ENCODE measurements at regions not wholly inside any gene's neighbourhood (a gene's known extent, or its start where the extent isn't known, plus 50 kb on each side); places are given as distances from the start of the nearest gene placed in this dataset.

GRCh38 chr2:11097038-11097720 is 58.1 kb upstream of the SLC66A3 start:
- Mint-ChIP-seq H3K36me3 (ENCODE audit: insufficient read depth) (no peaks in the 10 kb centered on the region), H3K27me3 (no peaks in the 10 kb centered on the region), H3K4me3 (no peak overlapping the region), H3K4me1 (no peaks in the 10 kb centered on the region), H3K27ac (ENCODE audit: low read depth) (no peak overlapping the region), H3K9me3 (no peaks in the 10 kb centered on the region)
- DNase-seq (ENCODE audit: low spot score in 2 of 2) (no peak), ATAC-seq (replicated peaks; ENCODE audit: extremely low read depth, poor library complexity, severe bottlenecking) (no peak)

- ATAC-seq (replicated peaks; ENCODE audit: extremely low read depth, poor library complexity, severe bottlenecking) = no peak
- Mint-ChIP-seq H3K36me3 (ENCODE audit: insufficient read depth) (no peaks in the 10 kb centered on the region), H3K9me3 (no peaks in the 10 kb centered on the region), H3K4me3 (no peak overlapping the region), H3K27ac (ENCODE audit: low read depth) (no peak overlapping the region), H3K4me1 (peaks cover under 1% of the 10 kb centered on the region), H3K27me3 (no peaks in the 10 kb centered on the region)
- no peak for DNase-seq (ENCODE audit: low spot score in 2 of 2)
These were observed 57.3 kb upstream of the SLC66A3 start for GRCh38 chr2:11097854-11098387.

- H3K4me3 Mint-ChIP-seq = no peak overlapping the region
- H3K4me1 Mint-ChIP-seq = peaks cover 15% of the 10 kb centered on the region
- H3K27ac Mint-ChIP-seq (ENCODE audit: low read depth) = no peak overlapping the region
- H3K27me3 Mint-ChIP-seq = no peaks in the 10 kb centered on the region
- H3K9me3 Mint-ChIP-seq = no peaks in the 10 kb centered on the region
- H3K36me3 Mint-ChIP-seq (ENCODE audit: insufficient read depth) = peaks cover 6% of the 10 kb centered on the region
- DNase-seq (ENCODE audit: low spot score in 2 of 2) = no peak
- no peak for ATAC-seq (replicated peaks; ENCODE audit: extremely low read depth, poor library complexity, severe bottlenecking)
These were observed 55.9 kb upstream of the SLC66A3 start for GRCh38 chr2:11099122-11100065.

GRCh38 chr2:11100130-11100529 is 55.1 kb upstream of the SLC66A3 start:
- no peaks in the 10 kb centered on the region for H3K27me3 Mint-ChIP-seq
- H3K4me3 Mint-ChIP-seq = no peak overlapping the region
- no peaks in the 10 kb centered on the region for H3K9me3 Mint-ChIP-seq
- no peak overlapping the region for H3K27ac Mint-ChIP-seq (ENCODE audit: low read depth)
- peaks cover 6% of the 10 kb centered on the region for H3K36me3 Mint-ChIP-seq (ENCODE audit: insufficient read depth)
- DNase-seq (ENCODE audit: low spot score in 2 of 2) = no peak
- H3K4me1 Mint-ChIP-seq = peaks cover 19% of the 10 kb centered on the region
- no peak for ATAC-seq (replicated peaks; ENCODE audit: extremely low read depth, poor library complexity, severe bottlenecking)

- ATAC-seq (replicated peaks; ENCODE audit: extremely low read depth, poor library complexity, severe bottlenecking) = no peak
- Mint-ChIP-seq H3K27me3 (no peaks in the 10 kb centered on the region), H3K9me3 (no peaks in the 10 kb centered on the region), H3K36me3 (ENCODE audit: insufficient read depth) (peaks cover 6% of the 10 kb centered on the region), H3K4me3 (no peak overlapping the region), H3K4me1 (peaks cover 24% of the 10 kb centered on the region), H3K27ac (ENCODE audit: low read depth) (no peak overlapping the region)
- DNase-seq (ENCODE audit: low spot score in 2 of 2) = no peak
These were observed 54.3 kb upstream of the SLC66A3 start for GRCh38 chr2:11100976-11101375.

- Mint-ChIP-seq H3K27ac (ENCODE audit: low read depth) (no peak overlapping the region), H3K27me3 (no peaks in the 10 kb centered on the region), H3K4me3 (no peak overlapping the region), H3K36me3 (ENCODE audit: insufficient read depth) (peaks cover 6% of the 10 kb centered on the region), H3K4me1 (peaks cover 25% of the 10 kb centered on the region), H3K9me3 (no peaks in the 10 kb centered on the region)
- ATAC-seq (replicated peaks; ENCODE audit: extremely low read depth, poor library complexity, severe bottlenecking) = no peak
- no peak for DNase-seq (ENCODE audit: low spot score in 2 of 2)
These were observed 53.8 kb upstream of the SLC66A3 start for GRCh38 chr2:11101430-11101829.

- Mint-ChIP-seq H3K27ac (ENCODE audit: low read depth) (no peak overlapping the region), H3K4me1 (peaks cover 25% of the 10 kb centered on the region), H3K4me3 (no peak overlapping the region), H3K9me3 (no peaks in the 10 kb centered on the region), H3K36me3 (ENCODE audit: insufficient read depth) (peaks cover 6% of the 10 kb centered on the region), H3K27me3 (no peaks in the 10 kb centered on the region)
- DNase-seq (ENCODE audit: low spot score in 2 of 2) = no peak
- ATAC-seq (replicated peaks; ENCODE audit: extremely low read depth, poor library complexity, severe bottlenecking) = no peak
These were observed 52.8 kb upstream of the SLC66A3 start for GRCh38 chr2:11102466-11102865.

GRCh38 chr2:11102956-11103860 is 52.1 kb upstream of the SLC66A3 start:
- Mint-ChIP-seq H3K27ac (ENCODE audit: low read depth) (peak overlapping the region; percentile 86), H3K27me3 (no peaks in the 10 kb centered on the region), H3K4me3 (peak overlapping the region; percentile 69), H3K4me1 (peaks cover 25% of the 10 kb centered on the region), H3K9me3 (no peaks in the 10 kb centered on the region), H3K36me3 (ENCODE audit: insufficient read depth) (peaks cover 6% of the 10 kb centered on the region)
- ATAC-seq (replicated peaks; ENCODE audit: extremely low read depth, poor library complexity, severe bottlenecking) (peak; percentile 17), DNase-seq (ENCODE audit: low spot score in 2 of 2) (no peak)

GRCh38 chr2:11103984-11104793 is 51.1 kb upstream of the SLC66A3 start:
- H3K36me3 Mint-ChIP-seq (ENCODE audit: insufficient read depth) = peaks cover 6% of the 10 kb centered on the region
- ATAC-seq (replicated peaks; ENCODE audit: extremely low read depth, poor library complexity, severe bottlenecking) = peak; percentile 61
- peak in 1 of 2 donors; percentile 40 for DNase-seq (ENCODE audit: low spot score in 2 of 2)
- H3K4me1 Mint-ChIP-seq = peaks cover 25% of the 10 kb centered on the region
- peak overlapping the region; percentile 69 for H3K4me3 Mint-ChIP-seq
- H3K9me3 Mint-ChIP-seq = no peaks in the 10 kb centered on the region
- H3K27ac Mint-ChIP-seq (ENCODE audit: low read depth) = peak overlapping the region; percentile 86
- H3K27me3 Mint-ChIP-seq = no peaks in the 10 kb centered on the region

GRCh38 chr2:11104794-11105660 is 50.2 kb upstream of the SLC66A3 start:
- Mint-ChIP-seq H3K9me3 (no peaks in the 10 kb centered on the region), H3K36me3 (ENCODE audit: insufficient read depth) (peaks cover 6% of the 10 kb centered on the region), H3K4me1 (peaks cover 25% of the 10 kb centered on the region), H3K4me3 (peak overlapping the region; percentile 69), H3K27ac (ENCODE audit: low read depth) (peak overlapping the region; percentile 86), H3K27me3 (no peaks in the 10 kb centered on the region)
- DNase-seq (ENCODE audit: low spot score in 2 of 2) (no peak), ATAC-seq (replicated peaks; ENCODE audit: extremely low read depth, poor library complexity, severe bottlenecking) (no peak)

All from central memory CD8-positive, alpha-beta T cell (primary cell).